ENCODE measurements at regions not wholly inside any gene's neighbourhood (a gene's known extent, or its start where the extent isn't known, plus 50 kb on each side); places are given as distances from the start of the nearest gene placed in this dataset.
"Not testable (repeated sequence)": the region's sequence is repeated elsewhere in the genome, so short reads cannot be mapped to it uniquely, and the experiment has no call there.

DNA sequence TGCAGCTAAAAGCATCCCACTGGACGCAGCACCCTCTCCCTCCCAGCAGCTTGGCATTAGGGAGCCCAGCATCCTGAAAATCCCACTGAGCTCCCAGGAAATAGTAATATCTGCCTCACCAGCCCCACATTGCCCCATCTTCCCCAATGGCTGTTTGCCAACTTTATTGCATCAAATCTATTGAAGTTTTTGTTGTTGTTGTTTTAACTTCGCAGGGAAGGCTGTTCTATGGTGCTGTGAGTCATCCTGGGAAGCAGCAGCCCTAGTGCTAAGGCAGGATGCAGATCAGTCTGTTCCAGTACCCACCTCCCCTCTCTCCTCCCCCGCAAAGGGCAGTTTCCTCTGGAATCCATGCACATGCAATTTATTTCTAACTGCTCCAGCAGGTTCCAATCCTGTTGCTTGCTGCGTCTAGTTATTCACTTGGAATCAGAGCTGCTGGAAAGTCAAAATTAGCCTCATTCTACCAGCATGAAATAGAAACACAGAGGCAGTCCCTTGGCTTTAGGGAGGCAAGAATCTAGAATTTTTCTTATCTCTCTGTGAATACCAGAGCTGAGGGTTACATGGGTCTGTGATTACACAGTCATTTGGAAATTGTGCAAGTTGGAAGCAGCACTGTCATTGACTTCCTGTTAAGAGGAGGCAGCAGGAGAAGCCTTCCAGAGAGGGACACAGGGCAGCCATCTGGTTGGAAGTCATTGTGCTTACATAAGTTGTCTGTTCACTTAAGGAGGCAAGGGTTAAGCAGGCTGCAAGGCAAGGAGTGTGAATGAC lies 115.9 kb upstream of the CACUL1 start:
- DNase-seq (ENCODE audit: low read depth in 2 of 2) = no peak

- DNase-seq (ENCODE audit: low read depth in 2 of 2) = no peak
Measured at GRCh38 chr10:118871244-118871865, 116.6 kb upstream of the CACUL1 start.

GRCh38 chr10:118873091-118873737 lies 118.4 kb upstream of the CACUL1 start:
- DNase-seq (ENCODE audit: low read depth in 2 of 2) = no peak

- no peak for DNase-seq (ENCODE audit: low read depth in 2 of 2)
Measured at GRCh38 chr10:118873738-118874105, 119.0 kb upstream of the CACUL1 start.

GRCh38 chr10:118874171-118874570 lies 119.4 kb upstream of the CACUL1 start:
- DNase-seq (ENCODE audit: low read depth in 2 of 2) = no peak

DNA sequence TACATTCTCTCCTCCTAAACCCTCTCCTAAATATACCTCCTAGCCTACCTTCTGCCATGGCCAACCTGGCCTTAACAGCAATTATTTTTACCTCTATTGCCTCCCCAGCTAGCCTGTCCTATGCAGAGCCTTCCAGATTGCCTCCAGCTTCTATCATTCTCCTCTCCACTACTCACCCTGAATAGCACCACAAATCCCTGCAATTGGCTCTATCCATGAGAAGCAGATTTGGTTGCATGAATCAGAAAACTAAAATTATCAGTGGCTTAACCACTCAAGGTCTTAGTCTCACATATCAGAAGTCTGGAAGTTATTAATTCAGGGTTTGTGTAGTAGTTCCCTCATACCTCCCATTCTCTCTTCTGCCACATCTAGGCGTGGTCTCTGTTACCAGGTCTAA lies 120.3 kb upstream of the CACUL1 start:
- DNase-seq (ENCODE audit: low read depth in 2 of 2) = no peak

- no peak for DNase-seq (ENCODE audit: low read depth in 2 of 2)
Measured at GRCh38 chr10:118882741-118883140, 128.0 kb upstream of the CACUL1 start.

GRCh38 chr10:118892255-118892654 lies 137.3 kb upstream of the NANOS1 start:
- no peak for DNase-seq (ENCODE audit: low read depth in 2 of 2)

DNA sequence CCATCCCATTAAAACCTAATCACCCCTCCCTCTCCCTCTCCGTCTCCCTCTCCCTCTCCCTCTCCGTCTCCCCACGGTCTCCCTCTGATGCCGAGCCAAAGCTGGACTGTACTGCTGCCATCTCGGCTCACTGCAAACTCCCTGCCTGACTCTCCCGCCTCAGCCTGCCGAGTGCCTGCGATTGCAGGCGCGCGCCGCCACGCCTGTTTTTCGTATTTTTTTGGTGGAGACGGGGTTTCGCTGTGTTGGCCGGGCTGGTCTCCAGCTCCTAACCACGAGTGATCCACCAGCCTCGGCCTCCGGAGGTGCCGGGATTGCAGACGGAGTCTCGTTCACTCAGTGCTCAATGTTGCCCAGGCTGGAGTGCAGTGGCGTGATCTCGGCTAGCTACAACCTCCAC lies 134.6 kb upstream of the NANOS1 start:
- DNase-seq (ENCODE audit: low read depth in 2 of 2) = not testable (repeated sequence)

GRCh38 chr10:118900617-118901016 lies 128.9 kb upstream of the NANOS1 start:
- DNase-seq (ENCODE audit: low read depth in 2 of 2) = no peak

DNA sequence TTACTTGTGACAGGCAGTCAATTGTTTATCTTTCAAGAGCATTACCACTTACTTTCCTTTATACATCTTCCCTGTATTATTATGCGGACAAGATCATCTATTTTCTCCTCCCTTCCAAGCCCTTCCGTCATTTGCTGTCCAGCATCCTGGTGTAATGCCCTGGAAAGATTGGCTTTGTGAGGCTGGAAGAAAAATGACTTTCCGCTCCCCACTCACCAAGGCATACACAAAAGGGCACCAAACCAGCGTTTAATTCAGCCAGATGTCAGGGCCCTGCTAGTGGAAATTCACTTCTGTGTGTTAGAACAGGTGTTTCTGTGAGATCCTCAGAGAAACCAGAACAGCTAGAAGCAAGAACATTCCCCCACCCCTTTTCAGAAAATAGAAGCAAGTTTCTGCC lies 128.1 kb upstream of the NANOS1 start:
- DNase-seq (ENCODE audit: low read depth in 2 of 2) = no peak

DNA sequence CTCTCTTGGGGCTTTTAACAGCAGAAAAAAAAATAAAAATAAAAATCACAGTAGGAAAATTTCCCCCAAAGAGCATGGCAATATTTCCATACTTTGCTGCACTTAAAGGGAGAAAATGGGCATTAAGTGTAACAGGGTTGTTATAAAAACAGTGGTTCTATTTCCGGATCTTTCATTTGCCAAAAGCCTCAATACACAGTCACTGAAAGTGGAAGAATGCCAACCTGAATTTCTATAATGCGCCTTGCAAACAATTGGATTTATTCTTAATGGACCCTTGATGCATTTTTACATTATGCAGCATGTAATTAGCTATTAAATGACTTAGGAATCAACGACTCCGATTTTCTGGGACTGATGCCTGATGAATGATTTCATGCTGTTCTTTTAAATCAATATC lies 127.6 kb upstream of the NANOS1 start:
- DNase-seq (ENCODE audit: low read depth in 2 of 2) = no peak

DNA sequence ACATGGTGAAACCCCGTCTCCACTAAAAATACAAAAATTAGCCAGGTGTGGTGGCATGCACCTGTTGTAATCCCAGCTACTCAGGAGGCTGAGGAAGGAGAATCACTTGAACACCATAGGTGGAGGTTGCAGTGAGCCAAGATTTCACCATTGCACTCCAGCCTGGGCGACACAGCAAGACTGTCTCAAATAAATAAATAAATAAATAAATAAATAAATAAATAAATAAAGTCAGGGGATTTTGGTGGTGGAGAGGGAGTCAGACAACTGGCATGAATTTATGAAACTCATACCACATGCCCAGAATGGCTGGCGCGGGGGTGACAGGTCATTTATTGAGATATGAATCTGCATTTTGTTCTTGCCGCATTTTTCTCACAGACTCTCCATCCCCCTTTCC lies 126.9 kb upstream of the NANOS1 start:
- DNase-seq (ENCODE audit: low read depth in 2 of 2) = not testable (repeated sequence)

- no peak for DNase-seq (ENCODE audit: low read depth in 2 of 2)
Measured at GRCh38 chr10:118903251-118903650, 126.3 kb upstream of the NANOS1 start.

DNA sequence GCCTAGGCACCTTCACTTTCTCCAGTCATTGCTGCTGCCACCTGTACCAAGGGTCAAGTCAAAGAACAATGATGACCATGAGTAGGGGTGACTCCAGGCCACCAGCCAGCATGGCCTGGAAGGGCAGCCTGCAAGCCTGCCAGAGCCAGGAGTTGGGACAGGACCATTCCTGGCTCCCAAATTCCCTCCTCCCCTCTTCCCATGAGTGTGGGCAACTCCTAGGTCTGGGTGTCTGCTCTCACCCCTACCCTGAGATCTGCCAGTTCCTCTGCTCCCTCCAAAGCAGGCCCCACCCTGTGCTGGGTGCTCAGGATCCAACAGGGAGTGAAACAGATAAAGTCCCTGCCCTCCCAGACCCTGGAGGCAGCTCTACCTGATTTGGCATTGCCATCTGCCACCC lies 125.8 kb upstream of the NANOS1 start:
- DNase-seq (ENCODE audit: low read depth in 2 of 2) = no peak

GRCh38 chr10:118904286-118904685 lies 125.2 kb upstream of the NANOS1 start:
- no peak for DNase-seq (ENCODE audit: low read depth in 2 of 2)

DNA sequence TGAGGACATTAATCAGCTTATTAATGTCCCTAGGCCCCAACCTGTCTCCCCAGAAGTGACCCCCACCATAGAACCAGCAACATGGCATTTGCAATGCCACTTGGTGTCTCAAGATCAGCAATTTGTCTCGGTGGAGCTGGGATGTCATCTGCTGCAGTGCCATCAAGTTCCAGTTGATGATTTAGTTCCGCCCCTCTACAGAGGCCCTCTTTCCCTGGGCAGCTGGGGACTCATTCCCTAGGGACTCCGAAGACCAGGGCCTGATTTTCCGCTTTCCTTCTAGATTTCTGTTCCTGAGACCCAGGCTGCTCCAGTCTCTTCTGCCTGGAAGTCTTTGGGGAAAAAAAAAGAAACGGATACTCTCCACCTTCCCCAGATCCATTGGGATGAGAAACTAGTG lies 122.5 kb upstream of the NANOS1 start:
- no peak for DNase-seq (ENCODE audit: low read depth in 2 of 2)

DNA sequence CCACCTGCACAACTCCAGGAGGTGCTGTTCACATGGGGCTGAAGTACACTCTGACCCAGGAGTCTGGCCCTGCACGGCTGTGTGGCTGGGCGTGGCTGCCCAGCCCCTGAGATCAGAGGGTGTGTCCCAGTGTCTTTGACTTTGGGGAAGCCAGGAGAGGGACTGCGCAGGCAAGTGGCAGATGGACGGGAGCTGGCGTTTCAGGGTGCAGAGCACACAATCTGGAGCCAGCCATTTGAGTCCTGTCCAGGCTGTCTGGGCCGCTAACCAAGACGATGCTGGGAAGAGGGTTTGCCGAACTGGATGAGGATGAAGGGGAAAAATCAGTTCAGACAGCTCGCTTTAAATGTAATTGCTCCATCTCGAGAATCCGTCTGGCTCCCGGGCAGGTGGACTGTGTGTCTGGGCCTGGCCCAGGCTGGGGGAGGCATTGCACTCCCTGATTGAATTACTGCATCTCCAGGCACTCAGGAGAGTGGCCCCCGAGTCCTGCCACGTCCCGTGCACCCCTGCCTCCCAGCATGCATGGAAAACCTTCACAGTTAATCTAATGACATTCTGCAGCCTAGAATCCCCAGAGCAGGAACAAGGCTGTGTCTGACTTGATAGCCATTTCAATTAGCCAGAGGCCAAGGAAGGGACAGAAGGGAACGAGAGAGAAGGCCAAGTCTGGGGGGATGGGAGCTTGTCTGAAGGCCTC lies 120.8 kb upstream of the NANOS1 start:
- DNase-seq (ENCODE audit: low read depth in 2 of 2) = no peak

DNA sequence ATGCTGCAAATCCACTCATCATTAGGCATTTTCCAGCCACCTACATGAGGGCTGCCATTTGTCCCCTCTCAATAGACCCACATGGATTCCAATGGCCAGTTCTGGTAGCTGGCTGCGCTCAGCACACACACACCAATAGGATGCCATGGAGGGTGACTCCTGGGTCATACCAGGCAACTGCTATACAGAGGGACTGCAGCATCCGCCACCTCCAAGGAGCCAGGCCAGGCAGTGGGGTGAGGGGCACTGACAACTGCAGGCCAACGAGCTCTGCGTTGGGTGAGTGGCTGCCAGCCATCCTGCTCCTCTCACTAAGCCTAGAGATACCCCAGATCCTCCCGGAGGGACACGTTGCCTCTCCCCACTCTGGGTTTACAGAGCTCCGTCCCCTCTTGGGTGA lies 118.8 kb upstream of the NANOS1 start:
- DNase-seq (ENCODE audit: low read depth in 2 of 2) = no peak

GRCh38 chr10:118911363-118911762 lies 118.2 kb upstream of the NANOS1 start:
- no peak for DNase-seq (ENCODE audit: low read depth in 2 of 2)

DNA sequence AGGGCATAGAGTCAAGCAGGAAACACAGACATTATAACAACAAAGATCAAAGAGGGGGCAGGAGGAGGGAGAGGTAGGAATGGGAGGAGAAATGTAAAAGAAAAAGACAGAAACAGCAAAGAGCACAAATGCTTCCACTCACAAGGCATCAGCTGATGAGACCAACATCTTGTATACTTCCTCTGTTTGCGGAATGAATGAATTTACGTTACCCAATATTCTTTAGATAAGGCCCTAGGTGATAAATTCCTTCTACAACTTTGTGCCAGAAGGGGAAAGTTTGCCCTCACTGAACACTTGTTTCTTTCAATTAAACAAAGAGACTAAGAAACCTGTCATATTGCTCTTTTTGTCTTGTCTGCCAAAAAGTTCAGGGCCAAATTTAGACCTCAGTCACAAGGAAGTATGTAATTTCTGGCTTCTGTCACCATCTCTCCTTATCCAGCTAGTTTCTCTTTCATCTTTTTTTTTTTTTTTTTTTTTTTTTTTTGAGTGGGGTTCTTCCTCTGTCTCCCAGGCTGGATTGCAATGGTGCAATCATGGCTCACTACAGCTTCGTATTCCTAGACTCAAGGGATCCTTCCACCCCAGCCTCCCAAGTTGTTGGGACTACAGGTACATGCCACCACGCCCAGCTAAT lies 116.4 kb upstream of the NANOS1 start:
- no peak for DNase-seq (ENCODE audit: low read depth in 2 of 2)

DNA sequence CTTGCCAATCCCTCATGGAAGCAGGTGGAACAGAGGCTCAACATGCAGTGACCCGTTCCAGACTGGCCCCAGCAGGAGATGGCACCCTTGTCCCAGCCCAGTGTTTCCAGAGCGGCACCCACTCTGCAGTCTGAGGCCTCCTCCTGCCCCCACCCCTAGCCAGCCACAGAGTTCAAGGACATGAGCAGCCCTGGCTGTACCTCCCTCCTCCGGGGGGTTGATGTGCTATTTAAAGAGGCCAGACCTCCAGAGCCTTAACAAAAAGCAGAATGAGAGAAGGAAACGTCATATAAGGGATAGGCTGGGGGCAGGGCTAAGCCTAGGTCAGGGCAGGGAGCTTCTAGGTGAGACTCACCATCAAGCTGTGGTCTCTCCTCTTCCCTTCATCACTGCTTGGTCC lies 115.7 kb upstream of the NANOS1 start:
- no peak for DNase-seq (ENCODE audit: low read depth in 2 of 2)
